Gastroesophageal sphincter (tissue), 3 donors: ENCODE measurements at regions not wholly inside any gene's neighbourhood (a gene's known extent, or its start where the extent isn't known, plus 50 kb on each side); places are given as distances from the start of the nearest gene placed in this dataset.

ENCODE experiments used
- CTCF ChIP-seq, 4 experiments: fragments of 200-600 bp in 2 of 4; fragments of 450-650 bp in 2 of 4; sonication (generic) in 1 of 4; IDR thresholded peaks; one replicate each; pipeline ENCODE4 v1.5.1; 2017 to 2019; ENCODE audit warnings: antibody characterized with exemption in 4 of 4, mild to moderate bottlenecking in 2 of 4, moderate library complexity in 2 of 4
- EP300 ChIP-seq: sonication (generic); formaldehyde crosslinking; IDR thresholded peaks from one replicate; pipeline ENCODE4 v1.6.1; 2017; ENCODE audit warnings: antibody characterized with exemption, mild to moderate bottlenecking
- POLR2A ChIP-seq, 2 donors: fragments of 450-650 bp; IDR thresholded peaks; one replicate each; pipeline ENCODE4 v1.6.1; 2017; ENCODE audit warnings: antibody characterized with exemption in 2 of 2, mild to moderate bottlenecking in 2 of 2, moderate library complexity in 1 of 2
- POLR2AphosphoS5 ChIP-seq: sonication (generic); formaldehyde crosslinking; IDR thresholded peaks from one replicate; pipeline ENCODE4 v1.6.1; 2017; ENCODE audit warnings: antibody characterized with exemption

GRCh38 chr5:74337984-74338310, 302.6 kb downstream of the ENC1 start:
- TF ChIP-seq CTCF (IDR thresholded peaks at IDR 0.05) = no peak
- no peak for TF ChIP-seq EP300
- no peak for TF ChIP-seq POLR2AphosphoS5
- TF ChIP-seq POLR2A (IDR thresholded peaks at IDR 0.05) = no peak
